ENCODE measurements at regions not wholly inside any gene's neighbourhood (a gene's known extent, or its start where the extent isn't known, plus 50 kb on each side); places are given as distances from the start of the nearest gene placed in this dataset.

GRCh38 chr3:68467465-68467864 is 464.9 kb downstream of the TAFA4 start:
- no peak for DNase-seq (ENCODE audit: low spot score)

- no peak for DNase-seq (ENCODE audit: low spot score)
Observed at GRCh38 chr3:68458581-68458980, 473.8 kb downstream of the TAFA4 start.

- no peak for DNase-seq (ENCODE audit: low spot score)
Observed at GRCh38 chr3:68448510-68449383, 483.6 kb downstream of the TAFA4 start.

GRCh38 chr3:68447885-68448284 is 484.5 kb downstream of the TAFA4 start:
- no peak for DNase-seq (ENCODE audit: low spot score)

GRCh38 chr3:68441054-68441453 is 491.3 kb downstream of the TAFA4 start:
- DNase-seq (ENCODE audit: low spot score): no peak

- DNase-seq (ENCODE audit: low spot score): no peak
Observed at GRCh38 chr3:68436619-68437401, 495.5 kb downstream of the TAFA4 start.

- DNase-seq (ENCODE audit: low spot score): no peak
Observed at GRCh38 chr3:68428495-68428894, 503.9 kb downstream of the TAFA4 start.

GRCh38 chr3:68424796-68425460 is 507.4 kb downstream of the TAFA4 start:
- no peak for DNase-seq (ENCODE audit: low spot score)

- DNase-seq (ENCODE audit: low spot score): no peak
Observed at GRCh38 chr3:68408626-68409025, 523.7 kb downstream of the TAFA4 start.

GRCh38 chr3:68403741-68404140 is 528.6 kb downstream of the TAFA4 start:
- no peak for DNase-seq (ENCODE audit: low spot score)

- DNase-seq (ENCODE audit: low spot score): no peak
Observed at GRCh38 chr3:68402235-68402918, 530.0 kb downstream of the TAFA4 start.

GRCh38 chr3:68378631-68379030 is 553.7 kb downstream of the TAFA4 start:
- no peak for DNase-seq (ENCODE audit: low spot score)

- DNase-seq (ENCODE audit: low spot score): no peak
Observed at GRCh38 chr3:68373727-68374126, 558.6 kb downstream of the TAFA4 start.

GRCh38 chr3:68363796-68364195 is 568.6 kb downstream of the TAFA4 start:
- DNase-seq (ENCODE audit: low spot score): no peak

- DNase-seq (ENCODE audit: low spot score): no peak
Observed at GRCh38 chr3:68360492-68360891, 571.9 kb downstream of the TAFA4 start.

- no peak for DNase-seq (ENCODE audit: low spot score)
Observed at GRCh38 chr3:68345781-68346180, 586.6 kb downstream of the TAFA4 start.

- DNase-seq (ENCODE audit: low spot score): no peak
Observed at GRCh38 chr3:68342426-68342825, 589.9 kb downstream of the TAFA4 start.

GRCh38 chr3:68336042-68336441 is 596.3 kb downstream of the TAFA4 start:
- DNase-seq (ENCODE audit: low spot score): no peak

GRCh38 chr3:68334367-68334986 is 597.9 kb downstream of the TAFA4 start:
- no peak for DNase-seq (ENCODE audit: low spot score)

GRCh38 chr3:68328049-68328448 is 604.3 kb downstream of the TAFA4 start:
- DNase-seq (ENCODE audit: low spot score): no peak

- DNase-seq (ENCODE audit: low spot score): no peak
Observed at GRCh38 chr3:68315964-68316363, 616.4 kb downstream of the TAFA4 start.

- DNase-seq (ENCODE audit: low spot score): no peak
Observed at GRCh38 chr3:68315546-68315945, 616.8 kb downstream of the TAFA4 start.

All from AG20443 (cell line).